ENCODE measurements at regions not wholly inside any gene's neighbourhood (a gene's known extent, or its start where the extent isn't known, plus 50 kb on each side); places are given as distances from the start of the nearest gene placed in this dataset.

DNA sequence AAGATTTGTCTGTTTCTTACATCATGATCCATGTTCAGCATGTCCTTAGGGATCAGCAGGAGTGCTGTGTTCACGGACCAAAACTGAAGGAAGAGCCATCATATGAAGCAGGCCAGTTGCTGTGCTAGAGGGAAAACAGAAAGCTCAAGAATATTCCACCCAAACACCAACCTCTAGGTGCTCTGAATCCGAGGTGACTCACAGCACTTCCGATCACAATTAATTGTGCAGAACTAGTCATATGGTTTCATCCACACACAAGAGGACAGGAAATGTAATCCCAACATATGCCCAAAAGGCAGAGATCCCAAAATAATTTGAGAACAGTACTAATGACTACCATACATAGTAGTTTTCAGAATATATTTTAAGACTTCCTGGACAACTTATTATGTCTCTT, 257.9 kb upstream of the KCNH8 start:
- TF ChIP-seq, protein P1, sequence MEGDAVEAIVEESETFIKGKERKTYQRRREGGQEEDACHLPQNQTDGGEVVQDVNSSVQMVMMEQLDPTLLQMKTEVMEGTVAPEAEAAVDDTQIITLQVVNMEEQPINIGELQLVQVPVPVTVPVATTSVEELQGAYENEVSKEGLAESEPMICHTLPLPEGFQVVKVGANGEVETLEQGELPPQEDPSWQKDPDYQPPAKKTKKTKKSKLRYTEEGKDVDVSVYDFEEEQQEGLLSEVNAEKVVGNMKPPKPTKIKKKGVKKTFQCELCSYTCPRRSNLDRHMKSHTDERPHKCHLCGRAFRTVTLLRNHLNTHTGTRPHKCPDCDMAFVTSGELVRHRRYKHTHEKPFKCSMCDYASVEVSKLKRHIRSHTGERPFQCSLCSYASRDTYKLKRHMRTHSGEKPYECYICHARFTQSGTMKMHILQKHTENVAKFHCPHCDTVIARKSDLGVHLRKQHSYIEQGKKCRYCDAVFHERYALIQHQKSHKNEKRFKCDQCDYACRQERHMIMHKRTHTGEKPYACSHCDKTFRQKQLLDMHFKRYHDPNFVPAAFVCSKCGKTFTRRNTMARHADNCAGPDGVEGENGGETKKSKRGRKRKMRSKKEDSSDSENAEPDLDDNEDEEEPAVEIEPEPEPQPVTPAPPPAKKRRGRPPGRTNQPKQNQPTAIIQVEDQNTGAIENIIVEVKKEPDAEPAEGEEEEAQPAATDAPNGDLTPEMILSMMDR (optimal IDR thresholded peaks at IDR 0.05 in 1 of 3, IDR thresholded peaks at IDR 0.05 in 1 of 3, conservative IDR thresholded peaks at IDR 0.05 in 1 of 3; ENCODE audit: extremely low read depth in 1 of 3, insufficient read depth in 2 of 3, low read length in 3 of 3), result no peak
- TF ChIP-seq EZH2 (IDR thresholded peaks at IDR 0.05; ENCODE audit: low read length), result no peak

Data from keratinocyte (primary cell).